HEK293T (cell line): ENCODE measurements at regions not wholly inside any gene's neighbourhood (a gene's known extent, or its start where the extent isn't known, plus 50 kb on each side); places are given as distances from the start of the nearest gene placed in this dataset.

Experiments used
- CTCF ChIA-PET: fragments of 350-600 bp; formaldehyde crosslinking; extraction: SDS; loops from one replicate; lab custom pipeline; 2021; ENCODE audit warnings: antibody characterized with exemption, inconsistent platforms; lab: Yijun Ruan, JAX
- POLR2A ChIA-PET: fragments of 350-600 bp; formaldehyde crosslinking; extraction: SDS; loops from one replicate; lab custom pipeline; 2020; ENCODE audit warnings: antibody characterized with exemption, inconsistent platforms; lab: Yijun Ruan, JAX
- DNase-seq: peaks from one replicate; pipeline ENCODE4 v3.0.0; 2012; ENCODE audit warnings: mixed read lengths; ENCODE audit errors: extremely low spot score
- ARNT ChIP-seq: fragments of 450-650 bp; IDR thresholded peaks from 2 replicates; pipeline ENCODE4 v1.6.1; 2017; ENCODE audit warnings: mild to moderate bottlenecking
- BHLHE40 ChIP-seq: fragments of 450-650 bp; IDR thresholded peaks from 2 replicates; pipeline ENCODE4 v1.6.1; 2016; ENCODE audit warnings: mild to moderate bottlenecking, moderate library complexity, borderline replicate concordance
- CTBP1 ChIP-seq: fragments of 450-650 bp; IDR thresholded peaks from 2 replicates; pipeline ENCODE4 v1.6.1; 2016; ENCODE audit warnings: borderline replicate concordance
- ELF4 ChIP-seq: fragments of 450-650 bp; IDR thresholded peaks from 2 replicates; pipeline ENCODE4 v1.6.1; 2017; ENCODE audit warnings: antibody characterized with exemption
- FOXA1 ChIP-seq: fragments of 450-650 bp; IDR thresholded peaks from 2 replicates; pipeline ENCODE4 v1.6.1; 2016; ENCODE audit warnings: mild to moderate bottlenecking
- FOXK2 ChIP-seq: fragments of 450-650 bp; IDR thresholded peaks from 2 replicates; pipeline ENCODE4 v1.6.1; 2016; ENCODE audit warnings: mild to moderate bottlenecking
- FOXM1 ChIP-seq: fragments of 450-650 bp; IDR thresholded peaks from 2 replicates; pipeline ENCODE4 v1.6.1; 2017; ENCODE audit warnings: mild to moderate bottlenecking, borderline replicate concordance
- HDGF ChIP-seq: fragments of 450-650 bp; IDR thresholded peaks from 2 replicates; pipeline ENCODE4 v1.6.1; 2017; ENCODE audit warnings: antibody characterized with exemption, borderline replicate concordance
- L3MBTL2 ChIP-seq: fragments of 450-650 bp; conservative IDR thresholded peaks from 2 replicates; pipeline ENCODE4 v1.6.1; 2016; ENCODE audit warnings: mild to moderate bottlenecking
- LEF1 ChIP-seq: fragments of 450-650 bp; IDR thresholded peaks from 2 replicates; pipeline ENCODE4 v1.6.1; 2017; ENCODE audit warnings: mild to moderate bottlenecking, borderline replicate concordance
- NFRKB ChIP-seq: fragments of 450-650 bp; IDR thresholded peaks from 2 replicates; pipeline ENCODE4 v1.6.1; 2016; ENCODE audit warnings: mild to moderate bottlenecking, moderate library complexity
- SP1 ChIP-seq: fragments of 450-650 bp; IDR thresholded peaks from 2 replicates; pipeline ENCODE4 v1.6.1; 2017
- SUZ12 ChIP-seq: fragments of 450-650 bp; IDR thresholded peaks from 2 replicates; pipeline ENCODE4 v1.6.1; 2016; ENCODE audit warnings: mild to moderate bottlenecking
- TARDBP ChIP-seq: fragments of 450-650 bp; IDR thresholded peaks from 2 replicates; pipeline ENCODE4 v1.6.1; 2016
- ZNF384 ChIP-seq: fragments of 450-650 bp; IDR thresholded peaks from 2 replicates; pipeline ENCODE4 v1.6.1; 2016
- TF ChIP-seq, protein P1 (sequence below): fragments of 450-650 bp; IDR thresholded peaks from 2 replicates; pipeline ENCODE4 v1.6.1; 2016

- no peak for DNase-seq
- no peak for TF ChIP-seq CTBP1
- no peak for TF ChIP-seq FOXA1
- TF ChIP-seq L3MBTL2, result no peak
- no peak for TF ChIP-seq BHLHE40
- no peak for TF ChIP-seq LEF1
- TF ChIP-seq, protein P1, sequence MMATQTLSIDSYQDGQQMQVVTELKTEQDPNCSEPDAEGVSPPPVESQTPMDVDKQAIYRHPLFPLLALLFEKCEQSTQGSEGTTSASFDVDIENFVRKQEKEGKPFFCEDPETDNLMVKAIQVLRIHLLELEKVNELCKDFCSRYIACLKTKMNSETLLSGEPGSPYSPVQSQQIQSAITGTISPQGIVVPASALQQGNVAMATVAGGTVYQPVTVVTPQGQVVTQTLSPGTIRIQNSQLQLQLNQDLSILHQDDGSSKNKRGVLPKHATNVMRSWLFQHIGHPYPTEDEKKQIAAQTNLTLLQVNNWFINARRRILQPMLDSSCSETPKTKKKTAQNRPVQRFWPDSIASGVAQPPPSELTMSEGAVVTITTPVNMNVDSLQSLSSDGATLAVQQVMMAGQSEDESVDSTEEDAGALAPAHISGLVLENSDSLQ, result no peak
- no peak for TF ChIP-seq SUZ12
- TF ChIP-seq NFRKB, result no peak
- no peak for TF ChIP-seq FOXK2
- TF ChIP-seq TARDBP, result no peak
- no peak for TF ChIP-seq FOXM1
- TF ChIP-seq ELF4, result no peak
- no peak for TF ChIP-seq ARNT
- TF ChIP-seq ZNF384, result no peak
- TF ChIP-seq SP1, result no peak
- TF ChIP-seq HDGF, result no peak
- CTCF ChIA-PET, result no interaction called here
- POLR2A ChIA-PET, result interaction anchor here (1.6 kb wide), 1 partner anchor 20 kb away, joined by 3 read pairs; no protein-coding TSS in a partner anchor
These were observed 115.6 kb upstream of the AUTS2 start for GRCh38 chr7:69482676-69483075.

- TF ChIP-seq FOXK2 (no peak), SP1 (no peak), ELF4 (no peak), FOXA1 (no peak)
- ChIA-PET POLR2A (no interaction called here), CTCF (no interaction called here)
- DNase-seq, result no peak
These were observed 108.7 kb upstream of the AUTS2 start for GRCh38 chr7:69489533-69489932.

DNA sequence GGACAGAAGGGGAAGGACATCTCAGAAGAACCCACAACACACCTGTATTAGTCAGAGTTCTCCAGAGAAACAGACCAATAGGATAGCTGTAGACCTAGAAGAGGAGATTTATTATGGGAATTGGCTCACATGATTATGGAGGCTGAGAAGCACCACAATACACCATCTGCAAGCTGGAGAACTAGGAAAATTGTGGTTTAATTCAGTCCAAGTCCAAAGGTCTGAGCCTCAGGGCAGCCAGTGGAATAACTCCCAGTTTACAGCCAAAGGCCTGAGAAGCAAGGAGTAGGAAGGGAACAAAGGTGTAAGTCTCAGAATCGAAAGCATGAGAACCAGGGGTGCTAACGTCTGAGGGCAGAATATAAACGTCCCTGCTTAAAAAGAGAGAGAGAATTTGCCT lies 99.6 kb upstream of the AUTS2 start:
- DNase-seq, result no peak
- POLR2A ChIA-PET, result no interaction called here
- CTCF ChIA-PET, result no interaction called here
- no peak for TF ChIP-seq ARNT
- TF ChIP-seq L3MBTL2, result no peak
- TF ChIP-seq BHLHE40, result no peak
- no peak for TF ChIP-seq LEF1
- no peak for TF ChIP-seq FOXM1
- no peak for TF ChIP-seq ELF4
- TF ChIP-seq CTBP1, result no peak
- TF ChIP-seq SUZ12, result no peak
- no peak for TF ChIP-seq ZNF384
- TF ChIP-seq SP1, result no peak
- TF ChIP-seq FOXK2, result no peak
- TF ChIP-seq, protein P1, result no peak
- TF ChIP-seq FOXA1, result no peak
- no peak for TF ChIP-seq HDGF
- no peak for TF ChIP-seq TARDBP
- TF ChIP-seq NFRKB, result no peak

DNA sequence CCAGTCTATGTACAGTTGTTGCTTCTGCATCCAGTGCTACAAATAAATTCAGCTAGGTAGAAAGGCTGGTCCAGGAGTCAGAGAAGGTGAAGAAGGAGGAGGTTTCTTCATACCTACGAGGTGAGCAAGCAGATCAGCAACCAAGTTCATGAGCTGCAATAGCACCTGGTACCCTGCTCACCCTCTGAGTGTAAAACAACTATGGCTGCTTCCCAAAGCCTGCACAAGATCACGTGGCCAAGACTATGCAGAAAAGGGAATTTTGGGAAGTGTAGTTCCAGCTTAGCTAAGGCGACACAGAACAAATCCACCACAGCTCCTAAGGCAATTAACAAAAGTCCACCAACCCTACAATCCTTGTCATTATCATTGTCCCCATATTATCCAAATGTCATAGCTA lies 95.9 kb upstream of the AUTS2 start:
- no peak for TF ChIP-seq SP1
- TF ChIP-seq SUZ12, result no peak
- TF ChIP-seq L3MBTL2, result no peak
- TF ChIP-seq, protein P1, result no peak
- TF ChIP-seq LEF1, result no peak
- no peak for TF ChIP-seq FOXK2
- TF ChIP-seq FOXM1, result no peak
- no peak for TF ChIP-seq ELF4
- TF ChIP-seq CTBP1, result no peak
- no peak for TF ChIP-seq HDGF
- no peak for TF ChIP-seq ZNF384
- TF ChIP-seq FOXA1, result no peak
- TF ChIP-seq TARDBP, result no peak
- TF ChIP-seq ARNT, result no peak
- TF ChIP-seq NFRKB, result no peak
- no peak for TF ChIP-seq BHLHE40
- ChIA-PET CTCF (no interaction called here), POLR2A (interaction anchor here (1.3 kb wide), 1 partner anchor 19 kb away, joined by 3 read pairs; no protein-coding TSS in a partner anchor)
- DNase-seq, result no peak

- CTCF ChIA-PET, result no interaction called here
- DNase-seq, result no peak
- TF ChIP-seq FOXM1 (no peak), TARDBP (no peak)
- POLR2A ChIA-PET, result interaction anchor here (0.6 kb wide), 1 partner anchor 501 kb away, joined by 3 read pairs; no protein-coding TSS in a partner anchor
These were observed 93.4 kb upstream of the AUTS2 start for GRCh38 chr7:69504733-69505420.

- no peak for DNase-seq
- TF ChIP-seq FOXA1 (no peak), FOXM1 (no peak), SUZ12 (no peak), BHLHE40 (no peak), FOXK2 (no peak), L3MBTL2 (no peak), NFRKB (no peak), HDGF (no peak), LEF1 (no peak)
- TF ChIP-seq, protein P1, result no peak
- ChIA-PET POLR2A (no interaction called here), CTCF (no interaction called here)
These were observed 89.5 kb upstream of the AUTS2 start for GRCh38 chr7:69508736-69509135.
